ENCODE measurements at regions not wholly inside any gene's neighbourhood (a gene's known extent, or its start where the extent isn't known, plus 50 kb on each side); places are given as distances from the start of the nearest gene placed in this dataset.

GRCh38 chr5:124161266-124161665 is 585.2 kb downstream of the ZNF608 start:
- Mint-ChIP-seq H3K27ac (no peak overlapping the region), H3K4me3 (no peak overlapping the region), H3K4me1 (ENCODE audit: low read depth) (peaks cover 13% of the 10 kb centered on the region), H3K36me3 (no peaks in the 10 kb centered on the region), H3K9me3 (ENCODE audit: low read depth) (peaks cover 5% of the 10 kb centered on the region), H3K27me3 (no peaks in the 10 kb centered on the region)

GRCh38 chr5:124160265-124160664 is 586.2 kb downstream of the ZNF608 start:
- Mint-ChIP-seq H3K4me1 (ENCODE audit: low read depth) (peaks cover 13% of the 10 kb centered on the region), H3K9me3 (ENCODE audit: low read depth) (peaks cover 8% of the 10 kb centered on the region), H3K27me3 (no peaks in the 10 kb centered on the region)

DNA sequence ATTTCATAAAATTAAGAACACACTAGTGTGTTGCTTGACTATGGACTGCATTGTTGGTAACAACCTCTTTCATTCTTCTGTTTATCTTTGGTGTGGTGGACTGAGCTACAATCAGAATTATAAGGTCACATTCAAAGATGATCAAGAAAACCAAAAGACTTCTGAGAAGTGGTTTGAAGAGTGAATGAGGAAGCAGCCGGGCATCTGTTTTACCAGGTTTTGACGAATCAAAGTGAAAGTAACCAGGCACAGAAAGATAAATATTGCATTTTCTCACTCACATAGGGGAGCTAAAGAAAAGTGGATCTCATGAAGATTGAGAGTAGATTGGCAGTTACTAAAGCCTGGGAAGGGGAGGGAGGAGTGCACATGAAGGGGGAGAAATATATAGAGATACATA is 589.1 kb downstream of the ZNF608 start:
- Mint-ChIP-seq H3K27ac (no peak overlapping the region), H3K4me1 (ENCODE audit: low read depth) (peaks cover 2% of the 10 kb centered on the region)

More at GRCh38 chr5:124160265-124160664, 586.2 kb downstream of the ZNF608 start:
- H3K4me3 Mint-ChIP-seq: no peak overlapping the region
- H3K27ac Mint-ChIP-seq: no peak overlapping the region
- H3K36me3 Mint-ChIP-seq: no peaks in the 10 kb centered on the region

DNA sequence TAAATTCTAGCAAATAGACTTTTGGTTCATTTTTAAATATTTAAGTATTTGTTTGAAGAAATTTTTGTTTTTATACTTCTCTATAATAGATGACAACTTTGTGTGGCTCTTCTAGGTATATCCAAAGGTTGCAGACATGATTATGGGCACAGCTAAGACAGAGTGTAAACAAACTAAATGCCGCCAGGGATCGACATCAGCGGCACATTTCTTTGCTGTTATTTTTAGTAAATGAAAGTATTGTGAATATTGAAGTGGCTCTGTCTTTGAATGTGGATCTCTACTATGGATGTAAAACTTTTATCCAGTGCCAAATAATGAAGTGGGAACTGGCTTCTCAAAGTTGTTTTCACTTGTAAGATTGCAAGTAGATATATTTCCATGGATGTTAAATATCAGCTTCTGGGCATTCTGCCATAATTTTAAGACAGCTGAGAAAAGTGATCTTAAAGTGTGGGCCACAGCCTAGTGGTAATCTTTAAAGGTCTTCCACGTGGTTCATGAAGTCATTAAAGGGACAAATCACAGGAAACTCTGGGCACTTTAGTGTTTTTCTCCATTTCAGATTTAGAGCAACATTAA is 589.9 kb downstream of the ZNF608 start:
- H3K4me1 Mint-ChIP-seq (ENCODE audit: low read depth): peaks cover 2% of the 10 kb centered on the region
- no peaks in the 10 kb centered on the region for H3K27me3 Mint-ChIP-seq
- no peak overlapping the region for H3K4me3 Mint-ChIP-seq
- H3K27ac Mint-ChIP-seq: no peak overlapping the region
- no peaks in the 10 kb centered on the region for H3K36me3 Mint-ChIP-seq
- peaks cover 22% of the 10 kb centered on the region for H3K9me3 Mint-ChIP-seq (ENCODE audit: low read depth)

More for the DNA sequence above, 589.1 kb downstream of the ZNF608 start:
- Mint-ChIP-seq H3K9me3 (ENCODE audit: low read depth) (peaks cover 22% of the 10 kb centered on the region), H3K27me3 (no peaks in the 10 kb centered on the region), H3K4me3 (peak overlapping the region; percentile 61), H3K36me3 (no peaks in the 10 kb centered on the region)

DNA sequence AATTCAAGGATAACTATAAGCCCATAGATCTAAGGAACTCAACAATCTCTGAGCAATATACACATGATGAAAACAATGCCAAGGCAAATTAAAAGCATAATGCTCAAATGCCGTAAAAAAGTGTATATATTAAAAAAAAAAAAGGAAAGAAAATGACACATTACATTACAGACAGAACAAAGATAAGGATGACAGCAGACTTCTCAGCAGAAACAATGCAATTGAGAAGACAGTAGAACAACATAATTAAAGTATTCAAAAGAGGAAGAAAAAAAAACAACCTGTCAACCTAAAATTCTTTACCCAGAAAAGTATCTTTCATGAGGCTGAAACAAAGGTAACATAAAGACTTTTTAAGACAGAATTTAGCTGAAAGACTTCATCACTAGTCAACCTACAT is 591.7 kb downstream of the ZNF608 start:
- peaks cover 22% of the 10 kb centered on the region for H3K9me3 Mint-ChIP-seq (ENCODE audit: low read depth)
- peaks cover 2% of the 10 kb centered on the region for H3K4me1 Mint-ChIP-seq (ENCODE audit: low read depth)
- H3K27ac Mint-ChIP-seq: no peak overlapping the region
- H3K36me3 Mint-ChIP-seq: no peaks in the 10 kb centered on the region
- no peaks in the 10 kb centered on the region for H3K27me3 Mint-ChIP-seq
- H3K4me3 Mint-ChIP-seq: no peak overlapping the region

DNA sequence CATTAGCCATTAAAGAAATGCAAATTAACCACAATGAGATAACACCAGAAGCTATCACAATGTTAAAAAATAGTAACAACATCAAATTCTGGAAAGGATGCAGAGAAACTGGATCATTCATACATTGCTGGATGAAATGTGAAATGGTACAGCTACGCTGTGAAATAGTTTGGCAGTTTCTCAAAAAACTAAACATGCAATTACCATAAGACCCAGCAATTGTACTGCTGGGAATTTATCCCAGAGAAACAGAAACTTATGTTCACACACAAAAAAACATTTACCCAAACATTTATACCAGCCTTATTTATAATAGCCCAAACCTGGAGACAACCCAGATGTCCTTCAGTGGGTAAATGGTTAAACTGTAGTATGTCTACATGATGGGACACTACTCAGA is 592.9 kb downstream of the ZNF608 start:
- Mint-ChIP-seq H3K36me3 (no peaks in the 10 kb centered on the region), H3K27me3 (no peaks in the 10 kb centered on the region), H3K27ac (no peak overlapping the region), H3K9me3 (ENCODE audit: low read depth) (peaks cover 22% of the 10 kb centered on the region), H3K4me1 (ENCODE audit: low read depth) (peaks cover 2% of the 10 kb centered on the region), H3K4me3 (no peak overlapping the region)

GRCh38 chr5:124148574-124148973 is 597.9 kb downstream of the ZNF608 start:
- no peaks in the 10 kb centered on the region for H3K4me1 Mint-ChIP-seq (ENCODE audit: low read depth)
- H3K4me3 Mint-ChIP-seq: no peak overlapping the region
- no peaks in the 10 kb centered on the region for H3K36me3 Mint-ChIP-seq
- no peak overlapping the region for H3K27ac Mint-ChIP-seq
- no peaks in the 10 kb centered on the region for H3K27me3 Mint-ChIP-seq
- H3K9me3 Mint-ChIP-seq (ENCODE audit: low read depth): peaks cover 5% of the 10 kb centered on the region

GRCh38 chr5:124140060-124140459 is 606.4 kb downstream of the ZNF608 start:
- Mint-ChIP-seq H3K4me3 (no peak overlapping the region), H3K27me3 (no peaks in the 10 kb centered on the region)

GRCh38 chr5:124139477-124139876 is 607.0 kb downstream of the ZNF608 start:
- Mint-ChIP-seq H3K4me1 (ENCODE audit: low read depth) (no peaks in the 10 kb centered on the region), H3K9me3 (ENCODE audit: low read depth) (peaks cover 10% of the 10 kb centered on the region), H3K36me3 (no peaks in the 10 kb centered on the region), H3K4me3 (no peak overlapping the region), H3K27ac (no peak overlapping the region), H3K27me3 (no peaks in the 10 kb centered on the region)

More at GRCh38 chr5:124140060-124140459, 606.4 kb downstream of the ZNF608 start:
- peaks cover 10% of the 10 kb centered on the region for H3K9me3 Mint-ChIP-seq (ENCODE audit: low read depth)
- H3K36me3 Mint-ChIP-seq: no peaks in the 10 kb centered on the region
- H3K4me1 Mint-ChIP-seq (ENCODE audit: low read depth): no peaks in the 10 kb centered on the region
- no peak overlapping the region for H3K27ac Mint-ChIP-seq

DNA sequence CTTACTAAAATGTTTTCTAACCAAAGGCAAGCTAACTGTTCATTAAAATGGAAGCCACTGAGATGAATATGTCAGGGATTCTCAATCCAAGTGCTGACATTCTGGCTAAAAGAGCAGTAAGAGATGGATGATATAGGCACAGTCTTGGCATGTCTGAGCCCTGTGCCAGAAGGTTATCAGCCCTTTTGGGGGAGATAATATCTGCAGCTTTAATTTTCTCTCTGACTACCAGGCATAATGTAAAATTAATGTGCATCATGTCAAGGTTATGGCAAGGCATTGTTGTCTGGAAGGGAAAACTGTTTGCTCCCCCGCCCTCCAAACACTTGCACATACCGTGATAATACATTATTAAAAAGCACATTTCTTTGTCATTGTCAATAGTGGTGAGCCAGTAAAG is 609.8 kb downstream of the ZNF608 start:
- Mint-ChIP-seq H3K4me1 (ENCODE audit: low read depth) (no peaks in the 10 kb centered on the region), H3K27ac (no peak overlapping the region), H3K36me3 (no peaks in the 10 kb centered on the region), H3K4me3 (no peak overlapping the region), H3K27me3 (no peaks in the 10 kb centered on the region), H3K9me3 (ENCODE audit: low read depth) (no peaks in the 10 kb centered on the region)

DNA sequence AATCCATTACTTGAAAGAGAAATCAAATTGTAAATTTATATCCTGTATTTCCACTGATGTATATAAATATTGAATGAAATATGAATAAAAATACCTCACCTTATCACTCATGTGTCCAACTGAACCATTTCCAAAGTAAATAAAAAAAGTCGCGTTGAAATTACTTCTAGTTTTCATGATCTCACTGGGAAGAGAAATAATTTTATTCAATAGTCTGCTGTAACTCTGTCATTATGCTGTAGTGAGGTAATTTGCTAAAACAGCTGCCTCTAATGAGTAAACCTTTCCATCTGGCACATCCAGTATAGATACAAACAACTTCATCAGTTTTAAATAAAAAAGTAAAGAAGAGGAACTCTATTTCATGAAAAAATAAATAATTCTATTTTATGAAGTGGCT is 611.5 kb downstream of the ZNF608 start:
- Mint-ChIP-seq H3K4me3 (no peak overlapping the region), H3K27me3 (no peaks in the 10 kb centered on the region), H3K36me3 (no peaks in the 10 kb centered on the region), H3K4me1 (ENCODE audit: low read depth) (no peaks in the 10 kb centered on the region), H3K27ac (no peak overlapping the region), H3K9me3 (ENCODE audit: low read depth) (no peaks in the 10 kb centered on the region)

DNA sequence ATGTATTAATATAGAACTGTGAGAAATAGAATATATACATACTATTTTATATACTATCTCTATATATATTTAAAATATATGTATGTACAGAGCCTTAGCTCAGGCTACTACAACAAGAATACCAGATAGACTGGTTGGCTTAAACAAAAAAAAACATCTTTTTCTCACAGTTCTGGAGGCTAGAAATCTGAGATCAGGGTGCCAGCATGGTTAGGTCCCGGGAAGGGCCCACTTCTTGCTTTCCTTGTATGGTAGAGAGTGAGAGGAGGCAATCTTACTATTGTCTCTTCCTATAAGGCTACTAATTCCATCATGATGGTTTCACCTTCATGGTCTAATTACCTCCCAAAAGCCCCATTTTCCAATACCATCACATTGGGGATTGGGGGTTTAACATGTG is 613.0 kb downstream of the ZNF608 start:
- H3K27ac Mint-ChIP-seq: no peak overlapping the region
- no peaks in the 10 kb centered on the region for H3K9me3 Mint-ChIP-seq (ENCODE audit: low read depth)
- H3K4me3 Mint-ChIP-seq: no peak overlapping the region
- no peaks in the 10 kb centered on the region for H3K36me3 Mint-ChIP-seq
- no peaks in the 10 kb centered on the region for H3K4me1 Mint-ChIP-seq (ENCODE audit: low read depth)
- no peaks in the 10 kb centered on the region for H3K27me3 Mint-ChIP-seq

DNA sequence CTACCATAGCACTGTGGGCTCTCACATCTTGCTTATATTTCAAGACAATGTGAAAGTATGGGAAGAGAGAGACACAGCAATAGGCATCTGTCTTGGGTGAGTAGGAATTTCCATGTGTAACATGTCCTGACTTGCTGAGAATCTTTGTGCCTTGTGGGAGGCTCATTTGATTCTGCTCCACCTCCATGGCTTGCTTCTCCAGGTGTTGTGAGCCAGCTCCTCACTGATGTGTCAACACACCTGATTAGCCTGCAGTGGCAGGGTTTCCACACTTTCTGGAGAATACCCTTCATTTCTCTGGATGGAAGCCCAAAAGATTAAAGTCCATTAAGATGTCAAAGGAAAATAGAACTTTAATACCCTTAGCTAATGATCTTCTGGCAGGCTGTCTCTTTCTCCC is 613.6 kb downstream of the ZNF608 start:
- no peaks in the 10 kb centered on the region for H3K4me1 Mint-ChIP-seq (ENCODE audit: low read depth)
- no peak overlapping the region for H3K4me3 Mint-ChIP-seq

GRCh38 chr5:124131466-124131865 is 615.0 kb downstream of the ZNF608 start:
- no peaks in the 10 kb centered on the region for H3K36me3 Mint-ChIP-seq
- no peaks in the 10 kb centered on the region for H3K9me3 Mint-ChIP-seq (ENCODE audit: low read depth)
- H3K4me3 Mint-ChIP-seq: no peak overlapping the region
- H3K4me1 Mint-ChIP-seq (ENCODE audit: low read depth): no peaks in the 10 kb centered on the region
- H3K27ac Mint-ChIP-seq: no peak overlapping the region
- H3K27me3 Mint-ChIP-seq: no peaks in the 10 kb centered on the region

More for the DNA sequence above, 613.6 kb downstream of the ZNF608 start:
- Mint-ChIP-seq H3K27me3 (no peaks in the 10 kb centered on the region), H3K9me3 (ENCODE audit: low read depth) (no peaks in the 10 kb centered on the region), H3K36me3 (no peaks in the 10 kb centered on the region), H3K27ac (no peak overlapping the region)

DNA sequence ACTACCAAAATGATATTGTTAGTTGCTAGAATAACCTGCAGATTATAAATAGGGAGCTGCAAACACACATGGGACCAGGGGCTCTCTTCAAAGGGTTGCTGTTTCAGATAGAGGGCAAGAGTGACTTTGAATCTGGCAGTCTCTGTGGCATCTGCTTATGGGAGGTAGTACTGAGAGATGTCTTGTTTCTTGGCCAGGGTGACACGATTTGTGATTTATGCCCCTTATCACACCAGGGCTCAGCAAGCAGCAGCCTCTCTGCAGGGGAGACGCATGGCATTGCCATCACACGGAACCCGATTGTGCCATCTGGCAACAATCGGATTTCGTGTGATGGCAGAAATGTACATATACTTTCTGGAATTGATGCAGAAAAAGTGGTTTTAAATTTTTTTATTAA is 615.6 kb downstream of the ZNF608 start:
- Mint-ChIP-seq H3K27me3 (no peaks in the 10 kb centered on the region), H3K36me3 (no peaks in the 10 kb centered on the region), H3K9me3 (ENCODE audit: low read depth) (no peaks in the 10 kb centered on the region), H3K4me1 (ENCODE audit: low read depth) (no peaks in the 10 kb centered on the region), H3K27ac (no peak overlapping the region), H3K4me3 (no peak overlapping the region)

DNA sequence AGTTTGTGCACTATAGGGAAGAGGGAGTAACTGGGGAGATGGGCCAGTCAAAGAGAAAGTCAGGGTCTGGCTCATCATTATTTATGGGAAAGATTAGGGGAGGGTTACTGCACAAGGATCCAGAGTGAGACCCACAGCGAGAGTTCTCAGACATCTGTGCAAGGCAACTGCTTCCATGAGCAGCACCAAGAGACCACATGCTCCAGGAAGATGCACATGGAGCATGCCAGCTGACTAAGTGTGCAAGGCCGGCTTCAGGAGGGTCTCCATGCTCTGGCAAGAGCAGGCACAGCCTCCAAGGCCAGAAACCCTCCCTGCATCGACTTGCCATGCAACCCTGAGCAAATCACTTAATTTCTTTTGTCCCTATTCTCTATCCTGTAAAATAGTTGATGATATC is 616.9 kb downstream of the CSNK1G3 start:
- no peak overlapping the region for H3K27ac Mint-ChIP-seq
- no peaks in the 10 kb centered on the region for H3K27me3 Mint-ChIP-seq
- H3K36me3 Mint-ChIP-seq: no peaks in the 10 kb centered on the region
- H3K4me1 Mint-ChIP-seq (ENCODE audit: low read depth): no peaks in the 10 kb centered on the region
- no peaks in the 10 kb centered on the region for H3K9me3 Mint-ChIP-seq (ENCODE audit: low read depth)
- H3K4me3 Mint-ChIP-seq: no peak overlapping the region
